Transverse colon (tissue), 4 donors: ENCODE measurements at regions not wholly inside any gene's neighbourhood (a gene's known extent, or its start where the extent isn't known, plus 50 kb on each side); places are given as distances from the start of the nearest gene placed in this dataset.

Experiments
- CTCF ChIP-seq, 5 experiments: fragments of 200-600 bp in 3 of 5; fragments of 450-650 bp in 2 of 5; sonication (generic) in 3 of 5; IDR thresholded peaks; 1 replicate in 2 of 5; 2 replicates in 3 of 5; pipeline ENCODE4 v1.5.1; 2016 to 2017; ENCODE audit warnings: antibody characterized with exemption in 5 of 5, inconsistent platforms in 3 of 5, mild to moderate bottlenecking in 2 of 5, moderate library complexity in 1 of 5
- EP300 ChIP-seq: sonication (generic); formaldehyde crosslinking; IDR thresholded peaks from one replicate; pipeline ENCODE4 v1.6.1; 2017; ENCODE audit warnings: antibody characterized with exemption, low read depth
- POLR2A ChIP-seq: fragments of 450-650 bp; IDR thresholded peaks from one replicate; pipeline ENCODE4 v1.6.1; 2016; ENCODE audit warnings: antibody characterized with exemption, mild to moderate bottlenecking, moderate library complexity
- POLR2AphosphoS5 ChIP-seq, 3 donors: sonication (generic); formaldehyde crosslinking; IDR thresholded peaks; one replicate each; pipeline ENCODE4 v1.6.1; 2016; ENCODE audit warnings: antibody characterized with exemption in 3 of 3

GRCh38 chr3:13201851-13202250 is 128.6 kb upstream of the IQSEC1 start:
- TF ChIP-seq POLR2A (no peak), POLR2AphosphoS5 (IDR thresholded peaks at IDR 0.05) (no peak), CTCF (IDR thresholded peaks at IDR 0.05) (no peak), EP300 (no peak)
